ENCODE measurements at regions not wholly inside any gene's neighbourhood (a gene's known extent, or its start where the extent isn't known, plus 50 kb on each side); places are given as distances from the start of the nearest gene placed in this dataset.

DNA sequence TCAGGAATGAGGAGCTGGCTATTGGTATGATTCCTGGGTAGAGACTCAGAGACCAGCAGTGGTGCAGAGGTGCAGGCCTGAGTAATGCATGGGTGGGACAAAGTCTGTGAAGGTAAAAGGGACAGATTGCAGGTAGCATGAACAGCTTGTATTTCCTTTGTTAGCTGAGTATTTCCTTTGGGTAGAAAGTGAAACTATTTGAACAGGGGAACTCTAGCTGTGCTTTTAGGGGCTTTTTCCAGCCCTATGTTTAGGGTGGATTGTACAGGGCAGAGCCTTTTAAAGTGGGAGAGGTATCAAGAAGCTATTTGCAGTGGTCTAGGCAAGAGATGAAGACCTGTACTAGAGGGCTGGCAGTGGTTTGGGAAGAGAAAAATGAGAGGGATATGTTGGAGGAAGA, 739.9 kb downstream of the REEP3 start:
- no peak for DNase-seq

DNA sequence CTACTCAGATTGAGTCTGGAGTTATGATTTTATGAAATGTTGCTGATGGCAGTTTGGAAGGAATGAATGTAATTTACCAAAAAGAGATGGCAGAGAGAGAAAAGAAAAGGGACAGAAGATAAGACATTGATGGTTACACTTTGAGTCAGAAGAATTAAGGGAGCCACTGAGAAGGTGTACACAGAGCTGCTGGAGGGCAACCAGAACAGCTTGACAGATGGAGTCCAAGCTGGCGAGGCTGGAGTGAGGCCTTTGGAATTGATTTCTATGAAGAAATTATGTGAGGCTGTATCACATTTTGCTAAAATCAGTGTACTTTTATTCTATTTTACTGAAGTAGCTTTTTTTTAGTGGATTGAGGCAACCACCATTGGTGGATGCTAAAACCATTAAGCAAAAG, 740.5 kb downstream of the REEP3 start:
- DNase-seq: no peak

DNA sequence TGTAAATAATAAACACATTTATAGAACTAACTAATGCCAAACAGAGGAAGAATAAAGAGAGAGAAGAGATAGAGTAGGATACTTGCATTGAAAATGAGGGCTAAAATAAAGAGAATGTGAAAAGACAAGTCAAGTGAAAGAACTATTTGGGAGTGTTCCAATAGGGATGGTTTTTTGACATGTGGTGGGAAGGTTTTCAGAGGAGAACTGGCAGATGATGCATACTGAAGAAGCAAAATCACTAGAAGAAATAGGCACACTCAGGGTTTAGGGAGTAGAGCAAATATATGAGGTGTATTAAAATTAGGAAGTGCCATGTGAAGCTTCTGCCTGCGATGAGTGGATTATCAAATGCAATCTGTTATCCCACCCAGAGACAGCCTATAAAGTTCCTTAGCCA, 744.8 kb downstream of the REEP3 start:
- no peak for DNase-seq

DNA sequence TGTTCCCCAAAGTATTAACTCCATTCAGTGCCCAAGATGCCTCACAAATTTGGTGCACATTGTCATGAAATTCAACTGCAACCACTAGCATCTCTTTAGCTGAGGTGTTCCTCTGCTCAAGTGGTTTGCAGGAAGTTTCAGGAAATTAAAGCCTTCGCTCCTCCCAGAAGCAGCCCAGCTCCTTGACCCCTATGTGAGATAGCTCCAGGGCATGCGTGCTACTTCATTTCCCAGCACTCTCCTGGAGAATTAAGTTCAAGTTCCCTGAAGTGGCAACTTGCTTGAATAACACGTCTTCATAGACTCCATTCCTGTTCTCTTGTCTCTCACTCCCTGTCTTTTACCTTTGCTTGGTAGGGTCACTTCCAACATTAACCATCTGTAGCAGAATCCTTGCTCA, 750.3 kb downstream of the REEP3 start:
- no peak for DNase-seq

DNA sequence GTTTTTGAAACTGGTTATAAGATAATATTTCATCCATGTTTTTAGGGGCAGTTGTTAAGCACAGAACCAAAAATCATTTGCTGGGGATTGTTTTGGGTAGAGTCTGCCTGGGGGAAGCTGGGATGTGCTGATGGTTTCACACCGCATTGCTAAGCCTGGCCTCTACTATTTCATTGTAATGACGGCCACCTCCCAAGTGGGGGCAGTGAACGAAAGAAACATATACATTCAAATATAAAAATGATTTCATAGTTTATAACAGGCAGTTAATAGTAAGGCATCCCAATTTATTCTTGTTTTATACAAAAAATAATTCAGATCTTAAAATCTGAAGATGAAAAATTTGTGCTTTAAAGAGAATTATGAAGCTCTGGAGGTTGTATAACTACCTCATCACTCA, 750.8 kb downstream of the REEP3 start:
- no peak for DNase-seq

DNA sequence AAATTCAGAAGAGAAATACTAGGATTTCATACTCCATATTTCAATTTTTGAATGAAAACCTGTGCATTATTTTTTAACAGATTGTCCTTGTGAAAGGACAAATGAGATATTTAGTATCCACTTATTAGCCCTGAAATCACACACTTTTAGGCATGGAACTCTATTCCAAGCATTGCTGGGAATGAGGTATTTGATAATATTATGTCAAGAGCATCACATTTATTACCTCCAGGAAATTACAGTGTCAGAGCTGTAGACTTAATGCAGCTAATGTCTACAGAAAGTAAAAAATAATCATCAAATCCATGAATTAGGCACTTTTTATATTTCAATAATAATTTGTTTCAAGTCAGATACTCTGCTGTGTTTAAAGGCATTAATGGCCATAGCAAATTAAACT, 753.8 kb downstream of the REEP3 start:
- DNase-seq: no peak

DNA sequence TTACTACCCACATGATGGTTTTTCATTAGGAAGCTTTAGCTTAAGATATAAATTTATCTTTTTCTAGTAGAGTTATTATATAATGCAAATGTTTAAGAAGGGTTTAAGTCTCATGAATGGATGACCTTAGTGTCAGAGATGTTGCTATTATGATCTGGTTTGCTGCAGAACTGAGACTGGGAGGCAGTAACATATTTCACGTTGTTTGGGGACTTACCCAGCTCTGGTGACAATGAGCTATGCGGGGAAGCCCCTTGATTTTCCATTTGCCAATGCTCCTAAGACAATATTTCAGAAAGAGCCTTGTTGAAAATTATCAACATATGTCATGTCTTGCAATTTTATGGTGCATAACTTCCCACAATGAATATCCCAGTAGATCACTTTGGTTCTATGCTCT, 754.6 kb downstream of the REEP3 start:
- DNase-seq: no peak

DNA sequence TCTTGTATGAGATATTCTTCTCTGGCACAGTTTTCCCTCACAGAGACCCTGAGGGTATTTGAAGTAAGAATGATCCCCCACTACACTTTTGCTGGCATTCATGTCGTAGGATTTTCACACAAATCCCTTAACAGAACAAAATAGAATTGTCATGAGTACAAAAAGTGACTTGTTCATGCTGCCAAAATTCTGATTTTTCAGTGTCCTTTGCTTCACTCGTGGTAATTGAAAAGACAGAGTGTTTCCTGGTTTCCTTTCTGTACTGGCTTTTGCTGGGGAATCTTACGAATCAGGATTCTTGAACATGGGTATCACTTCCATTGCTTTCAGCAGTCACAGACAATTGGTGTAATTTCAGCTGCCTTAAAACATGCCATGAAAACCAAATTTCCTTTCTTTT, 756.3 kb downstream of the REEP3 start:
- no peak for DNase-seq

DNA sequence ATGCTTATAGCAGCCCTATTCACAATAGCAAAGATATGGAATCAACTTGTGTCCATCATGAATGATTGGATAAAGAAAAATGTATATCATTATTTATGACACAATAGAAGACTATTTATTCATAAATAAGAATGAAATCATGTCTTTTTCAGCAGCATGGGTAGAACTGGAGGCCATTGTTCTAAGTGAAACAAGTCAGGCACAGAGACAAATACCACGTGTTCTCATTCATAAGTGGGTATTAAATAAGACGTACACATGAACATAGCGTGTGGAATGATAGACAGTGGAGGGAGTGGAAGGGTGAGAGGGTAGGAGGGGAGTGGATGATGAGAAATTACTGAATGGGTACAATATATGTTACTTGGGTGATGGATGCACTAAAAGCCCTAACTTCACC, 762.4 kb downstream of the REEP3 start:
- DNase-seq: no peak

DNA sequence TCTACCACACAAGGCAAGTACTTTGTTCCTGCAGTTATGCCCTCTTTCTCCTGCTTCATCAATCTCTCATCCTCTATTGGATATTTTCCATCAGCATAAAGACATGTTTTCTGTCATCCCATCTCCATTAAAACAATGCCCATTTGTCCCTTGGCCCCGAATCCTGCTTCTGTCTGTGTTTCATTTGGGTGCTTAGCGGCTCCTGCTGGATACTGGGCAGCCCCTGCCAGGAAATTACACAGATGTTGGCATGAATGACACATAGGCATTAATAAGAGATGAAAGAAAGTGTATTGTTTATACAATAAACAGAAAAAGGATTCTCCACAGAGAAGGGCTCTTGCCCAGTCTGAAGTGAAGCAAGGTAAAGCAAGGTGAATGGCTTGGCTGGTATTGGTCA, 765.3 kb downstream of the REEP3 start:
- DNase-seq: no peak

DNA sequence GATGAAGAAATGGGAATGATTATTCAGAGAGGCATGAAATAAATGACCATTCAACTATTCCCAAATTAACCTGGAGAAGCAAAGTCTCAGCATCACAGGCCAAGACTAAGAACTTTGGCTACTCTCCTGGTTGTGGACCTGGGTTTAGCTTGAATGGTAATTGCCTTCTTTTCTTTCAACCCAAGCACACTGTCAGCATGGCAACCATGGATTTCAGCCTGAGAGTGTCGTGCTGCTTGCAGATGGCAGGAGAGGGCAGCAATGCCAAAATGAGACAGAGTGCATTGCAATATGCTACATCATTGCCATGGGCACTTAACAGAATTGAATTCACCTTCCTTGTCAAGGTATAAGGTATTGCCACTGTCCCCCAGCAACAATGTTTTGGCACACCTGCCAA, 767.2 kb downstream of the REEP3 start:
- no peak for DNase-seq

DNA sequence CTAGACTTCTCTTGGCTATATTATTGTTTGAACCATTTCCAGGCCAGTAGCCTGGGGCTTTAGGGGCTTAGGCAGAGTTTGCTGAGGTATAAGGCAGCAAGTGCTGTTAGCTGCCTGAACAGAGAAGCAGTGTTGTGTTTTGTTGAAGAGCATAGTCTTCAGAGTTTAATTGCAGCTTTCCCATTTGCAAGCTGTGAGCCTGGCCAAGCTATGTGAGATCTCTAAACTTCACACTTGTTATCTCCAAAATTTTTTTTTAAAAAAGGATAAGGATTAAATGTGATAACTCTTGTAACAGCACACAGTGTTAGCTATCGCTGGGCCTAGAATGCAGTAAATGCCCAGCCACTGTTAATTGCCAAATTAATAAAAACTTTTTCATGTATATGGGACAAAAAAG, 782.4 kb downstream of the REEP3 start:
- no peak for DNase-seq

DNA sequence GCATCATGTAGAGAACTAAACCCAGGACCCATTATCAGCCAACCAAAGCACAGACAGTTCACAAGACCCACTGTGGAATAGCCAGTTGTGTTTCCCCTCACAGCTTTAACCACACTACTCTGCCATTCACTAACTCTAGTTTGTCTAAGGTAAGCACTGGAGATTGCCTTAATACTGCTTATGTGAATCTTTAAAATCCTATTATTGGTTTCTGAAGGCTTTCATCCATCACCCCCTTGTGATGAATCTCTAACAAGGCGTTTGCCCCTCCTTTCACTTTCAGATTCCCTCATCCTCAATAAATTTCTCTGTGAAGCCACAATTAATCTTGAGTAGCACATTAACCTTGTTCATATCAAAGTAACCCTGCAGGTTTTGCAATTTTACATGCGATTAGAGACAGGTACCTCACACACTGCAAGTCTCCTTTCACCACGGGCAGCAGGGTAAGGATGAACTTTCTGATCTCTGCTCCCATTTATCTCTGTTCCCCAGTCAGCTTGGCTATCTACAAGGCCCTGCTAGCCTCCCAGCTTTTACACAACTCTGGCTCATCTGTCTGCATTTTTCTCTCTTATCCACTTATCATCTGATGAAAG, 785.6 kb downstream of the REEP3 start:
- DNase-seq: no peak

DNA sequence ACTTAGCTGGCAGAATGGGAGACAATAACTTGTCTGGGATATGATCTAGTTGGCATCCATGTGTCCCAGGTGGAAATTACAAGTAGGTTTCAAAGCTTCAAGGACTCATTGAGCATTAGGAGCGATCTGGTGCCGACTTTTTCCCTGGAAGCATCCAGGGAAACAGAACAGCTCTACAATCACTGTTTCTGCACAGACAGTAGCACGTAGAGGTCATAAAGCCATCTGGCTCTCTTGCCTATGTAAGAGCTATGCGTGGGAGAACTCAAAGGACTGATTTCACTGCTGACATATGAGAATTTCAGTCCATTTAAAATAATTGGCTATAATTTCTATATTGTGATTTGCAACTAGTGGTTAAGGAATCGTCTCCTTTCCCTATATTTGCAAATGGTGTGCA, 791.7 kb downstream of the REEP3 start:
- no peak for DNase-seq

DNA sequence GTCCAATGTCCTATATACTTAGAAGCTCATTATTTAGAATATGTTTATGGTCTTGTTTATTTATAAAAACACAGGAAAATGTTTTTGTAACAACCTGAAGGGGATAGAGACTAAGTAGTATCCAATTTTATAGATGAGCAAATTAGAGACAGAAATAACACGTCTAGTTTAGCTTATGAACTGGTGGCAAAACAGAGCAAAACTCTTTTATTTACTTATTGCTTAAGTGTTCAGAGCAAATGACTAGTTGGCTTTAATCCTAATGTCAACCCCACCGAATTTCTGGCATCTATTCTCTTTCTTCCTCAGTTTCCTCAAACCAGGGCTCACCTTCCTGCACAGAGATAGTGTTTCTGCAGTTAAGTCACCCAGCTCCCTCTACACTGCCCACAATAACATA, 792.8 kb downstream of the REEP3 start:
- no peak for DNase-seq

DNA sequence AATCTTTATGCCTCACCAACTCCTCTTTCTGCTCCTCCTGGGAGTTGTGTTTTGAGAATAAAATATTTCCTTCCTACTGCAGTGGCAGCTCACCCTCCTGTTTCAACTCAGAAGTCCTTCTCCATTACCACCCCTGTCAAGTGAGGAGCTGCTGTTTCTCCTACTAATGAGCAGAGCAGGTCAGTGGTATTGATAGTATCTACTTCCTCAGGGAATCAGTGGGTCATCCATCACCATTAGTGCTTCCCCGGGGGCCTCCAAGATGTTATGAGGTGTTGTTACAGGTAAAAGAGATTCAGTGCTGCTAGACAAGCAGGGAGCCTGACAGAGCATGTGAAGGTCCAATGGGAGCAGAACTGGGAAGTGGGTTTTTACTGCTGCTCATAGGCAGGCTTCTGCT, 795.2 kb downstream of the REEP3 start:
- no peak for DNase-seq

DNA sequence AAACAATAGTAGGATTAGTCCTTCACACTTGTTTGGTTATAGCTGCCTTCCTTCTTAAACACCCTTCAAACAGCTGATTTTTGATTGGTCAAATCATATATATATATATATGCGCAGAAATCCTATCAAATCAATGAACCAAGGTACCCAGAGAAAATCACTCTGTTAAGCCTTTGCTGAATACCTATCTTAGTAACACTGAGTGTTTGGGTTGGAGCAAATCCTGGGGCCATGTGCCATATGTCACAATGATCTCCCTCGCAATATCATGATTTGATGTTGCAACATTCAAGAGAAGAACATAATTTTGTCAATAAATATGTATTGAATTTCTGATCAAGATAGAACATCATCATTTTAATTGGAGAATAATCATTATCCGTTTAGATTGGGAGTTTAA, 795.6 kb downstream of the REEP3 start:
- DNase-seq: no peak

DNA sequence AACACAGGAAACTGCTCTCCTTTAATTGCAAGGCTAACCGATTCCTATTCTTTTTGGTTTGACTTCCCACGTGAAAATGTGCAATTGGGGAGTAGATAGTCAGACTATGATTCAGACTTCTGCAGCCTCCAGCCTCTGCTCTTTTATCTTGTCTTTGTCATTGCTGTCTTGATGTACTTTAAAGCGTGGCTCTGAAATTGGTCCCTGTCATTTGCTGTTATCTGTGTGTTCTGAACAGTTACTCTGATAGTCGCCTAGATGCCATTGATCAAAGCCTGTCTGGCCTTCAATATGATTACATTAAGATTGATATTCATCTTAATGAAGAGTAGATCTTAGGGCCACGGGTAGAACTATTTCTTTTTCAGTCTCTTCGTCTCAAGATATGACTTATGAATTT, 799.2 kb downstream of the REEP3 start:
- no peak for DNase-seq

DNA sequence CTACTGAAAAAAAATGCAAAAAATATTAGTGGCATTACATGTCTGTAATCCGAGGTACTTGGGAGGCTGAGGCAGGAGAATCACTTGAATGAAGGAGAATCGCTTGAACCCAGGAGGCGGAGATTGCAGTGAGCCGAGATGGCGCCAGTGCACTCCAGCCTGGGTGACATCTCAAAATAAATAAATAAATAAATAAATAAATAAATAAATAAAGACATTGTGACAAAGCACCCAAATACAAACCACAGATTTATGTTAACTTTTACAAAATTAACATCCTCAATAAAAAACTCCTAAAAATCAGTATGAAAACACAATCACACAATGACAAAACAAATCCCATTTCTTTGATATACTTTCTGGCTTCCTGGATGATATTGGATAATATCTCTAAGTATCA, 808.3 kb downstream of the REEP3 start:
- no peak for DNase-seq

DNA sequence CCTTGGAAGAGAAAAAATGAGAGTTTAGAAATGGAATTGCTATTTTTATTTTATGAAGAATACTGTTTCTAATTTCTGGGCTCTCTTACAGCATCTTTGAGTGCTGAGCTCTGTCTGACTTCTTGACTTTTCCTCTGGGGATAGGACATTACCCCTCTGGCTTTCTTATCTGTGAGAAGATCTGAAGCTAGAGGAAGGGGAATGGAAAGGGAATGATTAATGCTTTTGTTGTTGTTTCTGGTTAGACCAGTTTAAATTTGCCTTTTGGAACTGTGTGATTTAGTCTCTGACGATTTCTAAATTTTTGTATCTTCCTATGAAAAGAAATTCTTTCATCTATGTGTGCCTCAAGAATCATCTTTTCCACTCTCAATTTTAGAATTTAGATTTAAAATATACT, 811.4 kb downstream of the REEP3 start:
- no peak for DNase-seq

DNA sequence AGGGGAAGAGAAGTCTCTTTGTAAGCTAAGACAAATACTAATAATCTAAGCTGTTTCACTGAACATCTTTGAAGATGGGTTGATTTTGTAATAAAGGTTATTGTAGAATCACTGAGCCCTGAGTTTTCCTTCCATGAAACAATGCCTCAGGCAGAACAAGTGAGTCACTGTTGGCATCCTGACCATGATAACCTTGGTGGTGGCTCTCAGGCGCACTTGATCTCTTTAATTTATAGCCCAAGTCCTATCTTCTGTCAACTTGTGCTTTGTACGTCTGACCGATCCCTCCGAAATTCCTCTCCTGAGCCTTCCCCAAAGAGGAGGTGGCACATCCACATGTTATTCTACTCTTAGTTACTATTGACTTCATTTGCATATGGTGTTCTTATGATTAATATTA, 812.9 kb downstream of the REEP3 start:
- DNase-seq: no peak

DNA sequence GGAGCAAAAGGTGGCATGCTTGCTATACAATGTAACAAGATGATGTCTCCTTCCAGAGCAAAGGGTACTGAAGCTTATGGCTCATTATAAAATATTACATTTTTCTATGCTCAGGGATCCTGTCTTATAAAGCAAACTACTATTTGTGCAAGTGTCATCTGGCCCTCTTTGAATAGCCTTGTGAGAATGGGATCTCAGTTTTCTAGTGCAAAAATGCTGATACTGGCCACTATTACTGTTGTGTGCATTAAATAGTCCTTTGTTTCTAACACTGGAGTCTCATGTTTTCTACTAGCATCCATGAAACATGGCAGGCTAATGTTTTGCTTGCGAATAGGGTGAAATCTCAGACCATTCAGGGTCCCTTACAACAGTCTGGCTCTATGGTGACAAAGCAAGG, 823.0 kb downstream of the REEP3 start:
- no peak for DNase-seq

DNA sequence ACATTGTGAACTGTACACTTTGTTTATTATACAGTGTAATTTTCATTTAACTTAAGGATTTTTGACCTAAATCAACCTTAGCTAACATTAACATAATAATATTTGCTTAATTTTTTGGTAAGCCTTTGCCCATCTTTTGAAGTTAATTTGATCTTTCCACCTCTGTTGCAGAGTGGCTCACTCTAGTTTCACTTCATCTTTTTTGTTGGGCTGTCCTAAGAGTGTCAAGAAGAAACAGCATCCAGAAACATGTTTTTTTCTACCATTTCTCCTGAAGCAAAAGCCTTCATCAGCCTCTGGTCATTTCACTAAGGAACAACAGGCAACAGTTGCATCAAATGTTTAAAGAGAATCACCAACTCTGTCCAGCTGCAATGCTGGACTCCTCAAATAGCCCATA, 824.7 kb downstream of the REEP3 start:
- no peak for DNase-seq

DNA sequence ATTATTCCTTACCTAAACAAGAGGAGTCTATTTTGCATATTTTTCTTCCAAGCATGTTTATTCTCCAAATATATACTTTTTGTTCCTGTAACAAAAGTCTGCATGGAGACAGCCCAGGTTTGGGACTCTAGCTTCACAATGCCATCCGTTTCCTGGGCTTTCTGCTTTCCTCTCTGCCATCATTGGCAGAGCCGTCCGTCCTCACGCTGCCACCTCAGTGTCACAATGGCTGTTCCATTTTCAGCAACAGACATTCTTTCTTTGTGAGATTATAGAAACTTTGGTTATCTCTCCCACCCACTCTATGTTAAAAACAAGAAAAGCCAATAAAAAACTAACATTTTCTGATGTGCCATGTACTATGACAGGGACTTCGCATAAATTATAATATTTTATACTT, 825.2 kb downstream of the REEP3 start:
- no peak for DNase-seq

DNA sequence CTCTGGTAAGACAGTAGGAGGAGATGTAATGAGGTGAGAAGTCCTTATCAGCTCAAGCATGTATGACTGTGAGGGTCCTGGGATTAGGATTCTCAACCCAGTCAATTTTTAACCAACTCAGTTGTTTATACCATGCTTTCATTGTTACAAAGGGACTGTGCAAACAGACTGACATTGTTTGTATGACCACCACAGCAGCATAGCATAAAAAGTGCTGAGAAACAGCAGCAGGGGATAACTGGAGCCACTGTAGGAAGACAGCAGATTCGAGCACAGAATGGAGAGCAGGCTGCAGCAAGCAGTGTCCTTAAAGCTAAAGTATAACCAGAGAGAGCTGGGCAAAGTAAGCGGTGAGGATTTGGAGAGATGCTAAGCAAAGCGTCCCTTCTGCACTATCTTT, 829.5 kb downstream of the REEP3 start:
- no peak for DNase-seq

DNA sequence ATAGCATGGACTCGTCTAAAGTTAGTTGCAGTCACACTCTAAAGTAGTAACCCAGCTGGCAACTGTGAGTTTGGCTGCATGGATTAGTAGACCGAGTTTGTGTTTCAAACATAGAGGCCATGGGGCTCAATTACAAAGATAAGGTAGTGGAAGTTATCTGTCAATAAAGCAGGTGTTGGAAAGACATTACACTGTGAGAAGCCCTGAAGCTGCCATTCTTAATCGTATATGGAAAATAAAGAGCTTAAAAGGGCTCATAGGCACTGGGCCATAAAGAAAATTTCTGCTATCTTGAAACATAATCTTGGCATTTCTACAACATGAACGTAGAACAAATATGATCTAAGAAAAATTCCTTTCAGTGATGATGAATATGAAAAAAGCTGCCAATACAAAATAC, 837.7 kb downstream of the REEP3 start:
- DNase-seq: no peak

All from suppressor macrophage treated with lipopolysaccharide for 4 hours (primary cell).